B cell (primary cell): ENCODE measurements at regions not wholly inside any gene's neighbourhood (a gene's known extent, or its start where the extent isn't known, plus 50 kb on each side); places are given as distances from the start of the nearest gene placed in this dataset.

Source experiments
- ATAC-seq: fragments of 200-7000 bp; cut with Tn5 transposase; one replicate; pipeline ENCODE4 v1.10.0; 2021; ENCODE audit warnings: low read depth, mild to moderate bottlenecking, moderate number of reproducible peaks, moderate library complexity
- CTCF ChIA-PET: fragments of 350-600 bp; sonication (Branson Sonifier 250); formaldehyde crosslinking; loops from one replicate; lab custom pipeline; 2021; ENCODE audit warnings: antibody characterized with exemption, inconsistent platforms; lab: Charles Lee
- POLR2A ChIA-PET: fragments of 350-600 bp; sonication (Branson Sonifier 250); formaldehyde crosslinking; loops from one replicate; lab custom pipeline; 2021; ENCODE audit warnings: antibody characterized with exemption; lab: Charles Lee
- DNase-seq: peaks from one replicate; pipeline ENCODE4 v3.0.0; 2013
- H2AFZ ChIP-seq: 2 replicates; pipeline ENCODE4 v1.6.1; 2012; ENCODE audit warnings: mild to moderate bottlenecking, low read depth, low read length; ENCODE audit not compliant: insufficient read depth, poor library complexity, severe bottlenecking
- H3K27ac ChIP-seq, 2 donors: 1 replicate in 1 of 2; 2 replicates in 1 of 2; pipeline ENCODE4 v1.5.1; 2012 to 2013; ENCODE audit warnings: low read length in 2 of 2, mild to moderate bottlenecking in 2 of 2, moderate library complexity in 1 of 2
- H3K27me3 ChIP-seq, 4 experiments: fragments of 200-600 bp in 1 of 4; sonication (generic) in 1 of 4; replicated peaks in 1 of 4; 1 replicate in 2 of 4; 2 replicates in 2 of 4; pipeline versions ENCODE4 v1.6.1 to v1.7.0; 2013 to 2016; ENCODE audit warnings: low read length in 3 of 4, mild to moderate bottlenecking in 2 of 4, mixed read lengths in 1 of 4, moderate library complexity in 1 of 4; ENCODE audit not compliant: insufficient read depth in 4 of 4, control insufficient read depth in 3 of 4; ENCODE audit errors: control extremely low read depth in 1 of 4
- H3K36me3 ChIP-seq, 2 experiments: replicated peaks in 1 of 2; 1 replicate in 1 of 2; 2 replicates in 1 of 2; pipeline versions ENCODE4 v1.6.1 to v1.7.1; 2013; ENCODE audit warnings: low read length in 1 of 2; ENCODE audit not compliant: insufficient read depth in 2 of 2, control insufficient read depth in 1 of 2; ENCODE audit errors: control extremely low read depth in 1 of 2, extremely low read depth in 1 of 2
- H3K4me1 ChIP-seq, 2 donors: fragments of 200-600 bp in 1 of 2; sonication (generic) in 1 of 2; 1 replicate in 1 of 2; 2 replicates in 1 of 2; pipeline versions ENCODE4 v1.5.1 to v1.6.1; 2013 to 2017; ENCODE audit warnings: low read length in 2 of 2; ENCODE audit not compliant: control insufficient read depth in 2 of 2, insufficient read depth in 2 of 2
- H3K4me2 ChIP-seq: replicated peaks from 2 replicates; pipeline ENCODE3; 2012; ENCODE audit warnings: mild to moderate bottlenecking, low read depth, low read length; ENCODE audit not compliant: poor library complexity, severe bottlenecking
- H3K4me3 ChIP-seq, 5 experiments: fragments of 200-600 bp in 1 of 5; sonication (generic) in 1 of 5; 1 replicate in 3 of 5; 2 replicates in 2 of 5; pipeline versions ENCODE4 v1.5.1 to v1.7.0; 2011 to 2016; ENCODE audit warnings: low read length in 4 of 5, mild to moderate bottlenecking in 4 of 5, low read depth in 2 of 5, control low read depth in 1 of 5, moderate library complexity in 1 of 5; ENCODE audit not compliant: insufficient read depth in 1 of 5; ENCODE audit errors: control extremely low read depth in 1 of 5, extremely low read depth in 1 of 5
- H3K79me2 ChIP-seq: fragments of 200-600 bp; sonication (generic); one replicate; pipeline ENCODE4 v1.6.0; 2016; ENCODE audit warnings: low read length; ENCODE audit not compliant: control insufficient read depth, insufficient read depth
- H3K9ac ChIP-seq: fragments of 200-600 bp; sonication (generic); 2 replicates; pipeline ENCODE4 v1.6.1; 2017; ENCODE audit warnings: mild to moderate bottlenecking, low read length, moderate library complexity
- H3K9me3 ChIP-seq, 3 donors: one replicate each; pipeline versions ENCODE4 v1.6.1 to v1.7.1; 2013; ENCODE audit warnings: low read length in 2 of 3; ENCODE audit not compliant: control insufficient read depth in 2 of 3, insufficient read depth in 1 of 3; ENCODE audit errors: control extremely low read depth in 1 of 3
- H4K20me1 ChIP-seq: 2 replicates; pipeline ENCODE4 v1.6.0; 2012; ENCODE audit warnings: mild to moderate bottlenecking, low read length; ENCODE audit not compliant: insufficient read depth, control insufficient read depth, poor library complexity, severe bottlenecking
- H3K27ac Mint-ChIP-seq: one replicate; pipeline ENCODE4 v1.8.0; 2021; ENCODE audit warnings: mixed read lengths
- H3K27me3 Mint-ChIP-seq: one replicate; pipeline ENCODE4 v1.8.0; 2021; ENCODE audit warnings: mixed read lengths
- H3K4me1 Mint-ChIP-seq: one replicate; pipeline ENCODE4 v1.8.0; 2021; ENCODE audit warnings: mixed read lengths
- H3K4me3 Mint-ChIP-seq: one replicate; pipeline ENCODE4 v1.8.0; 2021; ENCODE audit warnings: mixed read lengths
- H3K9me3 Mint-ChIP-seq: one replicate; pipeline ENCODE4 v1.8.0; 2022; ENCODE audit warnings: mixed read lengths; ENCODE audit not compliant: insufficient read depth
- CTCF ChIP-seq: fragments of 200-600 bp; IDR thresholded peaks from one replicate; pipeline ENCODE4 v1.8.0; 2022; ENCODE audit warnings: antibody characterized with exemption, mild to moderate bottlenecking
- EZH2 ChIP-seq: IDR thresholded peaks from 2 replicates; pipeline ENCODE4 v1.6.1; 2012; ENCODE audit warnings: borderline replicate concordance, low read depth, mild to moderate bottlenecking, moderate library complexity, low read length; ENCODE audit not compliant: insufficient read depth, poor library complexity, severe bottlenecking
- WGBS: methylation state at CpG from one replicate; pipeline ENCODE4 v1.1.5; 2013; ENCODE audit warnings: missing lambda C conversion rate; ENCODE audit not compliant: insufficient coverage; 5-methylcytosine and 5-hydroxymethylcytosine counted together
- intact Hi-C: fragments of 100-400 bp; cut with micrococcal nuclease; formaldehyde crosslinking; loops from one replicate; pipeline ENCODE4 v1.10.0; 2022

DNA sequence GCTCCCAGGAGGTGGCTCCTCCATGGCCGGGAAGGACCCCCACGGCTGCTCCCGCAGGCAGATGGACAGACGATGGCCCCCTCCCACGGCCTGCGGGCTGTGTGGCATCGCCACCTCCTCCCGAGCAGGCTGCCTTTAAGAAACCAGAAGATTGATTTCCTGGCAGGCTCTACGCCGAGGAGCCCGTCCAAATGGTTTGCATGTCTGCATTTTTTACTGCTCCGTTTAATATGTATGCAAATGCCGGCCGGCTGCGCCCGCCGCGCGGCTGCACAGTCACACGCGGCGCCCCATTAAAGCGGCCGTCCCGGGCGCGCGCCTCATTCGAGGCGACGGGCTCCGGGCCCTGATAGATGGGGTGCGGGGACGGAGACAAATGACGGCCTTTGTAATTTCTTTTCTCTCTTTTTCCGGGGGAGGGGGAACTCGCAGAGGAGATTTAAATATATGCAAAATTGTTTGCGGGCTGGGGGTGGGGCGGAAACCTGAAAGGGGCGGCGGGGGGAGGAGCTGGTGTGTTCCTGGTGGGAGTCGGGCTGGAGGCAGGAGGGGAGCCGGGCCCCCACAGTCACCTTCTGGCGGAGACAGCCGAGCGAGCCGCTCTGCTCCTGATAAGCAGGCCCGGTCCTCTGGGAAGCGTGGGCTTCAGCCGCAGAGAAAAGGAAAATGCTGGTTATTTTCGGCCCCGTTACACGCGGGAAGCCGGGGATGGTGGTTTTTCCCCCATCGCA is 158.7 kb upstream of the IER5L start:
- Histone ChIP-seq H3K27me3 (peaks cover 0 to 42% (median 16%) of the 10 kb centered on the region in 4 experiments), H3K4me2 (peak overlapping the region; percentile 84), H3K4me1 (peaks cover 26 to 33% of the 10 kb centered on the region in 2 donors), H2AFZ (peak overlapping the region; percentile 66), H4K20me1 (no peaks in the 10 kb centered on the region), H3K36me3 (no peaks in the 10 kb centered on the region), H3K79me2 (no peaks in the 10 kb centered on the region), H3K9me3 (peaks cover 0 to 34% (median 0%) of the 10 kb centered on the region in 3 donors), H3K9ac (peak overlapping the region; percentile 55), H3K4me3 (peak overlapping the region in 4 of 5 experiments; percentile 13 to 44 (median 32)), H3K27ac (no peak overlapping the region)
- no peak for TF ChIP-seq EZH2
- no peak for TF ChIP-seq CTCF
- peak; percentile 50 for ATAC-seq
- H3K27ac Mint-ChIP-seq: no peak overlapping the region
- WGBS: 2% methylated on average over 53 of the region's 56 CpGs
- H3K27me3 Mint-ChIP-seq: peaks cover 38% of the 10 kb centered on the region
- intact Hi-C loops: no loop called here
- H3K4me1 Mint-ChIP-seq: peaks cover 23% of the 10 kb centered on the region
- CTCF ChIA-PET: interaction anchor here (1.7 kb wide), 1 partner anchor 194 kb away, joined by 4 read pairs; no protein-coding TSS in a partner anchor
- H3K9me3 Mint-ChIP-seq: no peaks in the 10 kb centered on the region
- POLR2A ChIA-PET: no interaction called here
- DNase-seq: peak; percentile 68
- peak overlapping the region; percentile 84 for H3K4me3 Mint-ChIP-seq

GRCh38 chr9:129336130-129336528 is 158.1 kb upstream of the IER5L start:
- ChIA-PET POLR2A (no interaction called here), CTCF (interaction anchor here (0.6 to 1.7 kb wide), 2 partner anchors 193 to 290 kb away, joined by 3 to 4 read pairs; partner anchors contain the start of gene NTMT1)
- peaks cover 0 to 39% (median 1%) of the 10 kb centered on the region in 3 donors for H3K9me3 ChIP-seq
- H3K4me1 Mint-ChIP-seq: peaks cover 23% of the 10 kb centered on the region
- peak overlapping the region in 4 of 5 experiments; percentile 13 to 44 (median 32) for H3K4me3 ChIP-seq
- peaks cover under 1% of the 10 kb centered on the region for H3K9me3 Mint-ChIP-seq
- intact Hi-C loops: no loop called here
- peak overlapping the region; percentile 66 for H2AFZ ChIP-seq
- peaks cover 0 to 42% (median 16%) of the 10 kb centered on the region in 4 experiments for H3K27me3 ChIP-seq
- TF ChIP-seq EZH2: no peak
- TF ChIP-seq CTCF: no peak
- peaks cover 26 to 33% of the 10 kb centered on the region in 2 donors for H3K4me1 ChIP-seq
- H3K79me2 ChIP-seq: no peaks in the 10 kb centered on the region
- peak overlapping the region; percentile 84 for H3K4me3 Mint-ChIP-seq
- H3K27ac ChIP-seq: no peak overlapping the region
- no peak overlapping the region for H3K27ac Mint-ChIP-seq
- H3K36me3 ChIP-seq: no peaks in the 10 kb centered on the region
- H4K20me1 ChIP-seq: no peaks in the 10 kb centered on the region
- ATAC-seq (no peak), DNase-seq (no peak)
- 93% methylated on average over 5 of the region's 5 CpGs for WGBS
- H3K9ac ChIP-seq: peak overlapping the region; percentile 55
- peak overlapping the region; percentile 84 for H3K4me2 ChIP-seq
- peaks cover 41% of the 10 kb centered on the region for H3K27me3 Mint-ChIP-seq
